ENCODE measurements at regions not wholly inside any gene's neighbourhood (a gene's known extent, or its start where the extent isn't known, plus 50 kb on each side); places are given as distances from the start of the nearest gene placed in this dataset.

GRCh38 chr9:1233568-1233967 is 183.4 kb downstream of the DMRT2 start:
- TF ChIP-seq CTCF (IDR thresholded peaks at IDR 0.05; ENCODE audit: control insufficient read depth, extremely low read depth, insufficient read depth), result no peak
- DNase-seq (ENCODE audit: low read depth), result no peak
- no peak overlapping the region for H3K4me3 ChIP-seq (ENCODE audit: low read depth, low read length)

DNA sequence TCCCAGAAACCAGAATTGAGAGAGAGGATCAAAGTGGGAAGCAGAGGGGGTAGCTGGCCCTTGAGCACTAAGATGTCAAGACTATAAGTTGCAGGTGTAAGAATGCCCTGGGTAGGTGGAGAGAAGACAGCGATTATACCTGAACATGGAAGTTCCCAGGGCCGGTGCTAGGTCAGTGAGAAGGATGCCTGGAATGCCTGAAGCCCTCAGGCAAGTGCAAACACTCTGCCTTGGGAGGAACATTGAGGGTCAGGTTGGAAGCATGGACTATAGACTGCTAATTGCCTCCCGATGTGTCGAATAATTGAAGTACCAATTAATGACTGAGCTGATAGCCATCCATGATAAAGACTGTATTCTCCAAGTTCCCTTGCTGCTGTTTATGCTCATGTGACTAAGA is 185.5 kb downstream of the DMRT2 start:
- no peak for DNase-seq (ENCODE audit: low read depth)
- TF ChIP-seq CTCF (IDR thresholded peaks at IDR 0.05; ENCODE audit: control insufficient read depth, extremely low read depth, insufficient read depth), result no peak
- H3K4me3 ChIP-seq (ENCODE audit: low read depth, low read length), result no peak overlapping the region

- no peak overlapping the region for H3K4me3 ChIP-seq (ENCODE audit: low read depth, low read length)
- no peak for TF ChIP-seq CTCF (IDR thresholded peaks at IDR 0.05; ENCODE audit: control insufficient read depth, extremely low read depth, insufficient read depth)
- no peak for DNase-seq (ENCODE audit: low read depth)
These were observed 185.9 kb downstream of the DMRT2 start for GRCh38 chr9:1236061-1236460.

- no peak for TF ChIP-seq CTCF (IDR thresholded peaks at IDR 0.05; ENCODE audit: control insufficient read depth, extremely low read depth, insufficient read depth)
- no peak overlapping the region for H3K4me3 ChIP-seq (ENCODE audit: low read depth, low read length)
- DNase-seq (ENCODE audit: low read depth), result no peak
These were observed 188.2 kb downstream of the DMRT2 start for GRCh38 chr9:1238407-1238806.

GRCh38 chr9:1248743-1249142 is 198.6 kb downstream of the DMRT2 start:
- no peak overlapping the region for H3K4me3 ChIP-seq (ENCODE audit: low read depth, low read length)
- DNase-seq (ENCODE audit: low read depth), result no peak
- no peak for TF ChIP-seq CTCF (IDR thresholded peaks at IDR 0.05; ENCODE audit: control insufficient read depth, extremely low read depth, insufficient read depth)

GRCh38 chr9:1253064-1253979 is 203.2 kb downstream of the DMRT2 start:
- no peak overlapping the region for H3K4me3 ChIP-seq (ENCODE audit: low read depth, low read length)
- TF ChIP-seq CTCF (IDR thresholded peaks at IDR 0.05; ENCODE audit: control insufficient read depth, extremely low read depth, insufficient read depth), result no peak
- no peak for DNase-seq (ENCODE audit: low read depth)

- TF ChIP-seq CTCF (IDR thresholded peaks at IDR 0.05; ENCODE audit: control insufficient read depth, extremely low read depth, insufficient read depth), result no peak
- no peak for DNase-seq (ENCODE audit: low read depth)
- no peak overlapping the region for H3K4me3 ChIP-seq (ENCODE audit: low read depth, low read length)
These were observed 203.9 kb downstream of the DMRT2 start for GRCh38 chr9:1254071-1254470.
